GM12878 (cell line): ENCODE measurements at regions not wholly inside any gene's neighbourhood (a gene's known extent, or its start where the extent isn't known, plus 50 kb on each side); places are given as distances from the start of the nearest gene placed in this dataset.

ENCODE experiments used
- ATF7 ChIP-seq: fragments of 450-650 bp; IDR thresholded peaks from 2 replicates; pipeline ENCODE4 v1.6.1; 2016; ENCODE audit warnings: low read depth, mild to moderate bottlenecking
- CEBPB ChIP-seq, 2 experiments: fragments of 150-350 bp in 1 of 2; IDR thresholded peaks; 2 replicates each; pipeline ENCODE4 v1.6.1; 2012 to 2014; ENCODE audit warnings: low read depth in 2 of 2, low read length in 2 of 2, borderline replicate concordance in 1 of 2, inconsistent platforms in 1 of 2
- EZH2 ChIP-seq: IDR thresholded peaks from 2 replicates; pipeline ENCODE4 v1.6.1; 2012; ENCODE audit warnings: low read depth, mild to moderate bottlenecking, control low read depth, inconsistent platforms, low read length, borderline replicate concordance; ENCODE audit not compliant: control insufficient read depth

GRCh38 chr12:114735680-114736374 lies 51.9 kb upstream of the TBX3 start:
- TF ChIP-seq EZH2 (no peak), CEBPB (IDR thresholded peaks at IDR 0.05; ENCODE audit: borderline replicate concordance in 1 of 2, low read depth in 2 of 2, low read length in 2 of 2) (no peak), ATF7 (no peak)
